ENCODE measurements at regions not wholly inside any gene's neighbourhood (a gene's known extent, or its start where the extent isn't known, plus 50 kb on each side); places are given as distances from the start of the nearest gene placed in this dataset.

DNA sequence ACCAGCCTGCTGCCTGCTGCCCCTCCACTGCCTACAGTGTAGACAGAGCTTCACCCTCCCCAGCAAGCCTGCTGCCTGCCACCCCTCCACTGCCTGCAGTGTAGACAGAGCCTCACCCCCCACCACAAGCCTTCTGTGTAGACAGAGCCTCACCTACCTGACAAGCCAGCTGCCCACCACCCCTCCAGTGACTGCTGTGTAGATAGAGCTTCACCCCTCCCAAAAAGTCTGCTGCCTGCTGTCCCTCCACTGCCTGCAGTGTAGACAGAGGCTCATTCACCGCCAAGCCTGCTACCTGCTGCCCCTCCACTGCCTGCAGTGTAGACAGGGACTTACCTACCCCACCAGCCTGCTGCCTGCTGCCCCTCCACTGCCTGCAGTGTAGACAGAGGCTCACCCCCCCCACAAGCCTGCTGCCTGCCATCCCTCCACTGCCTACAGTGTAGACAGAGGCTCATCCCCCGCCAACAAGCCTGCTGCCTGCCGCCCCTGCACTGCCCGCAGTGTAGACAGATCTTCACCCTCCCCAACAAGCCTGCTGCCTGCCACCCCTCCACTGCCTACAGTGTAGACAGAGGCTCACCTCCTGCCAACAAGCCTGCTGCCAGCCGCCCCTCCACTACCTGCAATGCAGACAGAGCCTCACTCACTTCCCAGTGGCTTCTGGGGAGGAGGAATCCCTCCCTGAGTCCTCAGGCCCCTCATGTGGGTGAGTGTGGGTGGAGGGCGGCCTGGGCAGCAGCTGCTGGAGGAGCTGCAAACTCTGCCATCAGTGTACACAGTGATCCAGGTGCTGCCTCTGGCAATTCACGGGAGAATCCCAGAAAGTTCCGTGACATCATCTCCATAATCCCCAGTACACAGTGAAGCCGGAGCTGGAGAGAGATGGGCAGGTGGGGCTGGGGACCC, 140.9 kb downstream of the DLL1 start:
- TF ChIP-seq, protein P1, sequence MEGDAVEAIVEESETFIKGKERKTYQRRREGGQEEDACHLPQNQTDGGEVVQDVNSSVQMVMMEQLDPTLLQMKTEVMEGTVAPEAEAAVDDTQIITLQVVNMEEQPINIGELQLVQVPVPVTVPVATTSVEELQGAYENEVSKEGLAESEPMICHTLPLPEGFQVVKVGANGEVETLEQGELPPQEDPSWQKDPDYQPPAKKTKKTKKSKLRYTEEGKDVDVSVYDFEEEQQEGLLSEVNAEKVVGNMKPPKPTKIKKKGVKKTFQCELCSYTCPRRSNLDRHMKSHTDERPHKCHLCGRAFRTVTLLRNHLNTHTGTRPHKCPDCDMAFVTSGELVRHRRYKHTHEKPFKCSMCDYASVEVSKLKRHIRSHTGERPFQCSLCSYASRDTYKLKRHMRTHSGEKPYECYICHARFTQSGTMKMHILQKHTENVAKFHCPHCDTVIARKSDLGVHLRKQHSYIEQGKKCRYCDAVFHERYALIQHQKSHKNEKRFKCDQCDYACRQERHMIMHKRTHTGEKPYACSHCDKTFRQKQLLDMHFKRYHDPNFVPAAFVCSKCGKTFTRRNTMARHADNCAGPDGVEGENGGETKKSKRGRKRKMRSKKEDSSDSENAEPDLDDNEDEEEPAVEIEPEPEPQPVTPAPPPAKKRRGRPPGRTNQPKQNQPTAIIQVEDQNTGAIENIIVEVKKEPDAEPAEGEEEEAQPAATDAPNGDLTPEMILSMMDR (IDR thresholded peaks at IDR 0.05), result no peak
- 100% methylated on average over 3 of the region's 9 CpGs for WGBS (ENCODE audit: insufficient coverage)
- Mint-ChIP-seq H3K27me3 (ENCODE audit: low read depth in 3 of 3) (peaks cover 49 to 71% (median 55%) of the 10 kb centered on the region in 3 donors), H3K4me3 (no peak overlapping the region), H3K36me3 (peaks cover 0 to 2% of the 10 kb centered on the region in 2 donors), H3K9me3 (peaks cover 2 to 10% (median 7%) of the 10 kb centered on the region in 7 donors), H3K4me1 (peaks cover 27% of the 10 kb centered on the region), H3K27ac (peak overlapping the region in 1 of 7 donors; percentile 61)
- H3K4me2 ChIP-seq (replicated peaks; ENCODE audit: extremely low read depth, low read length, poor library complexity, severe bottlenecking), result no peak overlapping the region
- no peak overlapping the region for H3K4me3 ChIP-seq (replicated peaks in 1 of 3; ENCODE audit: low read depth in 2 of 3, low read length in 3 of 3)
- no peaks in the 10 kb centered on the region for H3K79me2 ChIP-seq (ENCODE audit: insufficient read depth, low read length)
- H3K27me3 ChIP-seq (ENCODE audit: control insufficient read depth in 2 of 2, insufficient read depth in 2 of 2, low read length in 2 of 2), result peaks cover 0 to 40% of the 10 kb centered on the region in 2 donors
- no peak for DNase-seq
- H3K27ac ChIP-seq (ENCODE audit: low read depth in 1 of 2, low read length in 2 of 2), result no peak overlapping the region
- no peaks in the 10 kb centered on the region for H4K20me1 ChIP-seq (ENCODE audit: insufficient read depth, low read length)
- peaks cover 4 to 9% of the 10 kb centered on the region in 2 donors for H3K9me3 ChIP-seq (replicated peaks in 1 of 2; ENCODE audit: control insufficient read depth in 1 of 2, insufficient read depth in 1 of 2, low read length in 2 of 2)
- intact Hi-C loops (cut with micrococcal nuclease), result no loop called here
- peaks cover 12% of the 10 kb centered on the region in 2 donors for H3K4me1 ChIP-seq (ENCODE audit: control insufficient read depth in 1 of 2, insufficient read depth in 2 of 2, low read length in 2 of 2)
- H3K36me3 ChIP-seq (replicated peaks in 1 of 2; ENCODE audit: control insufficient read depth in 1 of 2, insufficient read depth in 2 of 2, low read length in 2 of 2), result no peaks in the 10 kb centered on the region
- no peak overlapping the region for H2AFZ ChIP-seq (ENCODE audit: insufficient read depth, low read depth, low read length, poor library complexity, severe bottlenecking)
- no peak overlapping the region for H3K9ac ChIP-seq (ENCODE audit: insufficient read depth, low read length, poor library complexity, severe bottlenecking)

- no peak overlapping the region for H3K27ac Mint-ChIP-seq
- no peaks in the 10 kb centered on the region for H4K20me1 ChIP-seq (ENCODE audit: insufficient read depth, low read length)
- no peak for DNase-seq
- peaks cover 0 to 4% of the 10 kb centered on the region in 2 donors for H3K36me3 Mint-ChIP-seq
- H3K4me2 ChIP-seq (replicated peaks; ENCODE audit: extremely low read depth, low read length, poor library complexity, severe bottlenecking), result no peak overlapping the region
- TF ChIP-seq, protein P1 (IDR thresholded peaks at IDR 0.05), result no peak
- no peaks in the 10 kb centered on the region for H3K79me2 ChIP-seq (ENCODE audit: insufficient read depth, low read length)
- no peaks in the 10 kb centered on the region for H3K36me3 ChIP-seq (replicated peaks in 1 of 2; ENCODE audit: control insufficient read depth in 1 of 2, insufficient read depth in 2 of 2, low read length in 2 of 2)
- H3K27ac ChIP-seq (ENCODE audit: low read depth in 1 of 2, low read length in 2 of 2), result no peak overlapping the region
- peaks cover 49 to 70% (median 56%) of the 10 kb centered on the region in 3 donors for H3K27me3 Mint-ChIP-seq (ENCODE audit: low read depth in 3 of 3)
- peaks cover 30% of the 10 kb centered on the region for H3K4me1 Mint-ChIP-seq
- no peak overlapping the region for H3K4me3 ChIP-seq (replicated peaks in 1 of 3; ENCODE audit: low read depth in 2 of 3, low read length in 3 of 3)
- peaks cover 14 to 18% of the 10 kb centered on the region in 2 donors for H3K9me3 ChIP-seq (replicated peaks in 1 of 2; ENCODE audit: control insufficient read depth in 1 of 2, insufficient read depth in 1 of 2, low read length in 2 of 2)
- intact Hi-C loops (cut with micrococcal nuclease), result no loop called here
- peaks cover 12% of the 10 kb centered on the region in 2 donors for H3K4me1 ChIP-seq (ENCODE audit: control insufficient read depth in 1 of 2, insufficient read depth in 2 of 2, low read length in 2 of 2)
- no peak overlapping the region for H2AFZ ChIP-seq (ENCODE audit: insufficient read depth, low read depth, low read length, poor library complexity, severe bottlenecking)
- H3K4me3 Mint-ChIP-seq, result peak overlapping the region in 1 of 2 donors; percentile 31
- 77% methylated on average over 8 of the region's 17 CpGs for WGBS (ENCODE audit: insufficient coverage)
- peaks cover 8 to 19% (median 17%) of the 10 kb centered on the region in 7 donors for H3K9me3 Mint-ChIP-seq
- no peak overlapping the region for H3K9ac ChIP-seq (ENCODE audit: insufficient read depth, low read length, poor library complexity, severe bottlenecking)
- peaks cover 0 to 40% of the 10 kb centered on the region in 2 donors for H3K27me3 ChIP-seq (ENCODE audit: control insufficient read depth in 2 of 2, insufficient read depth in 2 of 2, low read length in 2 of 2)
Observed at GRCh38 chr6:170148709-170149470, 142.0 kb downstream of the DLL1 start.

Data from CD14-positive monocyte (primary cell).